Endothelial cell (in vitro differentiated cells): ENCODE measurements at regions not wholly inside any gene's neighbourhood (a gene's known extent, or its start where the extent isn't known, plus 50 kb on each side); places are given as distances from the start of the nearest gene placed in this dataset.

Experiments
- DNase-seq: peaks from one replicate; pipeline ENCODE4 v3.0.0; 2021; ENCODE audit warnings: low spot score
- H3K27ac Mint-ChIP-seq: one replicate; pipeline ENCODE4 v1.8.0; 2021; ENCODE audit warnings: mixed read lengths, inconsistent platforms; ENCODE audit not compliant: unreplicated experiment
- H3K27me3 Mint-ChIP-seq: one replicate; pipeline ENCODE4 v1.8.0; 2021; ENCODE audit warnings: mild to moderate bottlenecking, moderate library complexity, mixed read lengths, inconsistent platforms; ENCODE audit not compliant: unreplicated experiment
- H3K36me3 Mint-ChIP-seq: one replicate; pipeline ENCODE4 v1.8.0; 2021; ENCODE audit warnings: mild to moderate bottlenecking, low read depth, mixed read lengths, inconsistent platforms; ENCODE audit not compliant: unreplicated experiment
- H3K4me1 Mint-ChIP-seq: one replicate; pipeline ENCODE4 v1.8.0; 2021; ENCODE audit warnings: mild to moderate bottlenecking, mixed read lengths, inconsistent platforms; ENCODE audit not compliant: unreplicated experiment
- H3K4me3 Mint-ChIP-seq: one replicate; pipeline ENCODE4 v1.8.0; 2021; ENCODE audit warnings: mild to moderate bottlenecking, mixed read lengths, inconsistent platforms; ENCODE audit not compliant: unreplicated experiment
- H3K9me3 Mint-ChIP-seq: one replicate; pipeline ENCODE4 v1.8.0; 2021; ENCODE audit warnings: mixed read lengths, inconsistent platforms; ENCODE audit not compliant: unreplicated experiment
- CTCF ChIP-seq: fragments of 200-600 bp; sonication (generic); IDR thresholded peaks from one replicate; pipeline ENCODE4 v1.5.0; 2021; ENCODE audit warnings: antibody characterized with exemption; ENCODE audit not compliant: unreplicated experiment

- no peak for TF ChIP-seq CTCF
- DNase-seq = no peak
- Mint-ChIP-seq H3K9me3 (no peaks in the 10 kb centered on the region), H3K27me3 (no peaks in the 10 kb centered on the region), H3K4me3 (no peak overlapping the region), H3K4me1 (no peaks in the 10 kb centered on the region), H3K27ac (no peak overlapping the region), H3K36me3 (no peaks in the 10 kb centered on the region)
Measured at GRCh38 chr5:3854188-3854821, 258.7 kb downstream of the IRX1 start.

GRCh38 chr5:3856036-3856435 lies 260.4 kb downstream of the IRX1 start:
- DNase-seq = no peak
- H3K36me3 Mint-ChIP-seq = no peaks in the 10 kb centered on the region
- H3K9me3 Mint-ChIP-seq = no peaks in the 10 kb centered on the region
- H3K27me3 Mint-ChIP-seq = no peaks in the 10 kb centered on the region
- H3K4me3 Mint-ChIP-seq = no peak overlapping the region
- H3K4me1 Mint-ChIP-seq = no peaks in the 10 kb centered on the region
- no peak overlapping the region for H3K27ac Mint-ChIP-seq
- TF ChIP-seq CTCF = no peak

- H3K9me3 Mint-ChIP-seq = no peaks in the 10 kb centered on the region
- no peaks in the 10 kb centered on the region for H3K36me3 Mint-ChIP-seq
- DNase-seq = no peak
- no peak overlapping the region for H3K4me3 Mint-ChIP-seq
- no peaks in the 10 kb centered on the region for H3K4me1 Mint-ChIP-seq
- no peaks in the 10 kb centered on the region for H3K27me3 Mint-ChIP-seq
- no peak overlapping the region for H3K27ac Mint-ChIP-seq
- no peak for TF ChIP-seq CTCF
Measured at GRCh38 chr5:3858524-3858923, 262.9 kb downstream of the IRX1 start.

GRCh38 chr5:3862906-3863305 lies 267.3 kb downstream of the IRX1 start:
- no peaks in the 10 kb centered on the region for H3K36me3 Mint-ChIP-seq
- no peak for TF ChIP-seq CTCF
- H3K4me1 Mint-ChIP-seq = no peaks in the 10 kb centered on the region
- H3K9me3 Mint-ChIP-seq = peaks cover 3% of the 10 kb centered on the region
- H3K27ac Mint-ChIP-seq = no peak overlapping the region
- no peak overlapping the region for H3K4me3 Mint-ChIP-seq
- DNase-seq = no peak
- peaks cover 6% of the 10 kb centered on the region for H3K27me3 Mint-ChIP-seq

- Mint-ChIP-seq H3K36me3 (no peaks in the 10 kb centered on the region), H3K27me3 (no peaks in the 10 kb centered on the region), H3K9me3 (no peaks in the 10 kb centered on the region), H3K4me3 (no peak overlapping the region), H3K4me1 (peaks cover 4% of the 10 kb centered on the region), H3K27ac (no peak overlapping the region)
- no peak for DNase-seq
- no peak for TF ChIP-seq CTCF
Measured at GRCh38 chr5:3875144-3875543, 279.5 kb downstream of the IRX1 start.
